IMR-90 (cell line): ENCODE measurements at regions not wholly inside any gene's neighbourhood (a gene's known extent, or its start where the extent isn't known, plus 50 kb on each side); places are given as distances from the start of the nearest gene placed in this dataset.

Experiments used
- ATAC-seq: fragments of 200-7000 bp; cut with Tn5 transposase; 2 replicates; pipeline ENCODE4 v1.9.1; 2020; ENCODE audit warnings: low read depth, mild to moderate bottlenecking, moderate library complexity
- BruUV-seq: library from RNA; stranded (reverse); fragments of 400-500 nt; replicated peaks from 2 replicates; lab custom pipeline; 2021; lab: Mats Ljungman, UMichigan
- CTCF ChIA-PET: fragments of 300-600 bp; formaldehyde crosslinking; extraction: SDS; loops from one replicate; lab custom pipeline; 2021; ENCODE audit warnings: antibody characterized with exemption; lab: Yijun Ruan, JAX
- POLR2A ChIA-PET: fragments of 300-600 bp; sonication (Branson Sonifier 250); formaldehyde crosslinking; loops from one replicate; lab custom pipeline; 2022; ENCODE audit warnings: antibody characterized with exemption; ENCODE audit not compliant: unreplicated experiment; lab: Charles Lee
- DNase-seq: peaks from one replicate; pipeline ENCODE4 v3.0.0; 2013
- H2AFZ ChIP-seq: replicated peaks from 2 replicates; pipeline ENCODE3; 2013; ENCODE audit warnings: low read length, mild to moderate bottlenecking; ENCODE audit not compliant: poor library complexity
- H2AK5ac ChIP-seq: 2 replicates; pipeline ENCODE4 v1.6.1; 2013; ENCODE audit warnings: low read depth, low read length, inconsistent platforms
- H2AK9ac ChIP-seq: replicated peaks from 2 replicates; pipeline ENCODE3; 2013; ENCODE audit warnings: mild to moderate bottlenecking, low read depth, low read length, moderate library complexity; ENCODE audit not compliant: poor library complexity
- H2BK120ac ChIP-seq: 2 replicates; pipeline ENCODE4 v1.6.1; 2013; ENCODE audit warnings: low read depth, low read length, inconsistent platforms
- H2BK15ac ChIP-seq: 3 replicates; pipeline ENCODE4 v1.6.1; 2013; ENCODE audit warnings: low read depth, low read length, inconsistent platforms
- H2BK20ac ChIP-seq: 2 replicates; pipeline ENCODE4 v1.6.1; 2013; ENCODE audit warnings: low read depth, mild to moderate bottlenecking, inconsistent platforms, low read length, moderate library complexity
- H2BK5ac ChIP-seq: 2 replicates; pipeline ENCODE4 v1.6.1; 2013; ENCODE audit warnings: mild to moderate bottlenecking, low read depth, low read length, inconsistent platforms; ENCODE audit not compliant: poor library complexity, severe bottlenecking
- H3K14ac ChIP-seq: replicated peaks from 2 replicates; pipeline ENCODE4 v1.6.1; 2013; ENCODE audit warnings: low read depth, low read length, inconsistent platforms
- H3K18ac ChIP-seq: 2 replicates; pipeline ENCODE4 v1.6.1; 2013; ENCODE audit warnings: low read depth, low read length, control low read depth
- H3K23ac ChIP-seq: 2 replicates; pipeline ENCODE4 v1.6.1; 2013; ENCODE audit warnings: low read depth, low read length, inconsistent platforms
- H3K27ac ChIP-seq: 2 replicates; pipeline ENCODE4 v1.5.1; 2013; ENCODE audit warnings: mild to moderate bottlenecking, control low read depth, low read length; ENCODE audit not compliant: insufficient read depth
- H3K27me3 ChIP-seq: 2 replicates; pipeline ENCODE4 v1.6.1; 2013; ENCODE audit warnings: low read length; ENCODE audit not compliant: control insufficient read depth, insufficient read depth
- H3K36me3 ChIP-seq: 2 replicates; pipeline ENCODE4 v1.6.1; 2013; ENCODE audit warnings: low read length, mixed read lengths; ENCODE audit not compliant: control insufficient read depth, insufficient read depth
- H3K4ac ChIP-seq: 2 replicates; pipeline ENCODE4 v1.6.1; 2013; ENCODE audit warnings: low read depth, low read length, inconsistent platforms
- H3K4me1 ChIP-seq: 2 replicates; pipeline ENCODE4 v1.6.1; 2013; ENCODE audit warnings: low read length, mixed read lengths; ENCODE audit not compliant: control insufficient read depth, insufficient read depth
- H3K4me2 ChIP-seq: 2 replicates; pipeline ENCODE4 v1.6.1; 2013; ENCODE audit warnings: low read depth, mild to moderate bottlenecking, control low read depth, low read length, moderate library complexity
- H3K4me3 ChIP-seq: 2 replicates; pipeline ENCODE4 v1.5.1; 2013; ENCODE audit warnings: low read depth, mild to moderate bottlenecking, control low read depth, low read length, moderate library complexity; ENCODE audit not compliant: insufficient read depth
- H3K56ac ChIP-seq: 2 replicates; pipeline ENCODE4 v1.6.1; 2013; ENCODE audit warnings: low read length, inconsistent platforms; ENCODE audit not compliant: insufficient read depth; ENCODE audit errors: extremely low read depth
- H3K79me1 ChIP-seq, 2 experiments: 2 replicates each; pipeline ENCODE4 v1.6.1; 2013; ENCODE audit warnings: low read length in 2 of 2, inconsistent platforms in 1 of 2, low read depth in 1 of 2
- H3K9ac ChIP-seq: 2 replicates; pipeline ENCODE4 v1.6.1; 2013; ENCODE audit warnings: low read depth, low read length, control low read depth
- H3K9me1 ChIP-seq: 2 replicates; pipeline ENCODE4 v1.6.1; 2013; ENCODE audit warnings: low read length, inconsistent platforms; ENCODE audit not compliant: insufficient read depth
- H3K9me3 ChIP-seq: 2 replicates; pipeline ENCODE4 v1.6.1; 2013; ENCODE audit warnings: low read length; ENCODE audit not compliant: control insufficient read depth, insufficient read depth
- H4K20me1 ChIP-seq: 2 replicates; pipeline ENCODE4 v1.6.1; 2013; ENCODE audit warnings: low read length, inconsistent platforms; ENCODE audit not compliant: insufficient read depth
- H4K5ac ChIP-seq: 2 replicates; pipeline ENCODE4 v1.6.1; 2013; ENCODE audit warnings: mild to moderate bottlenecking, low read depth, low read length, control low read depth
- H4K8ac ChIP-seq, 2 experiments: 2 replicates each; pipeline ENCODE4 v1.6.1; 2013; ENCODE audit warnings: low read depth in 2 of 2, low read length in 2 of 2, control low read depth in 1 of 2, inconsistent platforms in 1 of 2
- H4K91ac ChIP-seq: 2 replicates; pipeline ENCODE4 v1.6.1; 2013; ENCODE audit warnings: low read depth, low read length, inconsistent platforms; ENCODE audit not compliant: insufficient read depth
- CHD1 ChIP-seq: IDR thresholded peaks from 2 replicates; pipeline ENCODE4 v1.6.1; 2012; ENCODE audit warnings: low read depth, low read length, improper control_type of control experiment
- MAFK ChIP-seq: IDR thresholded peaks from 2 replicates; pipeline ENCODE4 v1.6.1; 2012; ENCODE audit warnings: low read depth, low read length, improper control_type of control experiment
- MAZ ChIP-seq: IDR thresholded peaks from 2 replicates; pipeline ENCODE4 v1.6.1; 2012; ENCODE audit warnings: low read depth, mild to moderate bottlenecking, low read length, improper control_type of control experiment, moderate library complexity, borderline replicate concordance
- SMC3 ChIP-seq: fragments of 150-350 bp; IDR thresholded peaks from 2 replicates; pipeline ENCODE4 v1.6.1; 2016; ENCODE audit warnings: low read depth, mild to moderate bottlenecking, antibody characterized with exemption, low read length, moderate library complexity
- WGBS, 2 experiments: methylation state at CpG; one replicate each; pipeline versions ENCODE4 v1.1.5 to v1.1.7; 2013; ENCODE audit warnings: missing lambda C conversion rate in 2 of 2; ENCODE audit not compliant: insufficient read length in 1 of 2; ENCODE audit errors: extremely low coverage in 2 of 2; 5-methylcytosine and 5-hydroxymethylcytosine counted together
- dilution Hi-C: fragments of 300-500 bp; cut with HindIII; formaldehyde crosslinking; loops from one replicate; pipeline ENCODE4 v1.14.3; 2018; ENCODE audit warnings: low sequenced_read_pairs; ENCODE audit not compliant: unreplicated experiment
- in situ Hi-C: fragments of 300-500 bp; cut with MboI; formaldehyde crosslinking; loops from 3 replicates; pipeline ENCODE4 v1.14.3; 2019; ENCODE audit warnings: low sequenced_read_pairs, inconsistent platforms, mixed read lengths
- intact Hi-C: fragments of 100-400 bp; cut with micrococcal nuclease; formaldehyde crosslinking; loops from 2 replicates; pipeline ENCODE4 v1.10.0; 2022
- TF ChIP-seq, protein P1 (sequence below): conservative IDR thresholded peaks from 2 replicates; pipeline ENCODE4 v1.5.1; 2012; ENCODE audit warnings: mild to moderate bottlenecking, low read depth, low read length, improper control_type of control experiment

DNA sequence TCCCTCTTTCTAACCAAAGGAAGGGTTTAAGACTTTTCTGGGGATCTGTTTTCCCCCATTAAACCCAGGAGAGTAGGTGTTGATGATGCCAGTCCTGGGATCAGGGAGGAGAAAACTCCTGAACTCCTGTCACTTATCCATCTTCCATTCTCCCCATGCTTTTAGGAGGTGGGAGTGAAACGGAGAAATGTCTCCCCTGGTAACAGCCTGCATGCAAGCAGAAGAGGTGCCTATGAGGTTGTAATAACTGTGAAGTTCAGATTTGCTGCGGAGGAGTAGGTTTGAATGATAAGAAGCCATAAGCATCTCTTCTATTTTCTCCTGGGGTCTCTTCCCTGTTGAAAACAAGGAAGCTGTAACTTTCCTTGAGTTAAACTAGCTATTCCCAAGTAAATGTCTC is 150.8 kb downstream of the SLC4A3 start:
- Histone ChIP-seq H2BK120ac (no peak overlapping the region), H3K56ac (no peak overlapping the region), H4K20me1 (no peaks in the 10 kb centered on the region), H4K91ac (no peak overlapping the region), H3K9me1 (no peaks in the 10 kb centered on the region), H4K5ac (no peak overlapping the region), H3K9ac (no peak overlapping the region), H3K4ac (no peak overlapping the region), H3K4me3 (no peak overlapping the region), H3K23ac (no peak overlapping the region), H3K14ac (no peak overlapping the region), H3K4me2 (no peak overlapping the region), H2AK5ac (no peak overlapping the region), H3K4me1 (no peaks in the 10 kb centered on the region), H2AK9ac (no peak overlapping the region), H3K27me3 (0 out of 2 replicates have a peak, but pooled peaks cover 5% of the 10 kb centered on the region), H3K27ac (no peak overlapping the region), H2AFZ (no peak overlapping the region), H3K79me1 (no peaks in the 10 kb centered on the region), H2BK5ac (no peak overlapping the region), H2BK20ac (no peak overlapping the region), H3K9me3 (no peaks in the 10 kb centered on the region), H3K18ac (no peak overlapping the region), H2BK15ac (no peak overlapping the region), H4K8ac (no peak overlapping the region), H3K36me3 (no peaks in the 10 kb centered on the region)
- ChIA-PET POLR2A (no interaction called here), CTCF (no interaction called here)
- DNase-seq (no peak), ATAC-seq (no peak)
- in situ Hi-C loops, result no loop called here
- dilution Hi-C loops, result no loop called here
- intact Hi-C loops, result no loop called here
- no CpG with 5 or more reads among the region's 2 CpGs for WGBS, 2 experiments
- TF ChIP-seq CHD1 (no peak), MAZ (no peak), MAFK (no peak), SMC3 (no peak)
- TF ChIP-seq, protein P1, sequence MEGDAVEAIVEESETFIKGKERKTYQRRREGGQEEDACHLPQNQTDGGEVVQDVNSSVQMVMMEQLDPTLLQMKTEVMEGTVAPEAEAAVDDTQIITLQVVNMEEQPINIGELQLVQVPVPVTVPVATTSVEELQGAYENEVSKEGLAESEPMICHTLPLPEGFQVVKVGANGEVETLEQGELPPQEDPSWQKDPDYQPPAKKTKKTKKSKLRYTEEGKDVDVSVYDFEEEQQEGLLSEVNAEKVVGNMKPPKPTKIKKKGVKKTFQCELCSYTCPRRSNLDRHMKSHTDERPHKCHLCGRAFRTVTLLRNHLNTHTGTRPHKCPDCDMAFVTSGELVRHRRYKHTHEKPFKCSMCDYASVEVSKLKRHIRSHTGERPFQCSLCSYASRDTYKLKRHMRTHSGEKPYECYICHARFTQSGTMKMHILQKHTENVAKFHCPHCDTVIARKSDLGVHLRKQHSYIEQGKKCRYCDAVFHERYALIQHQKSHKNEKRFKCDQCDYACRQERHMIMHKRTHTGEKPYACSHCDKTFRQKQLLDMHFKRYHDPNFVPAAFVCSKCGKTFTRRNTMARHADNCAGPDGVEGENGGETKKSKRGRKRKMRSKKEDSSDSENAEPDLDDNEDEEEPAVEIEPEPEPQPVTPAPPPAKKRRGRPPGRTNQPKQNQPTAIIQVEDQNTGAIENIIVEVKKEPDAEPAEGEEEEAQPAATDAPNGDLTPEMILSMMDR, result no peak
- no TSS peak for BruUV-seq
